LNCAP (cell line): ENCODE measurements at regions not wholly inside any gene's neighbourhood (a gene's known extent, or its start where the extent isn't known, plus 50 kb on each side); places are given as distances from the start of the nearest gene placed in this dataset.

ENCODE experiments used
- CTCF ChIP-seq: fragments of 450-650 bp; IDR thresholded peaks from 2 replicates; pipeline ENCODE4 v1.5.1; 2017; ENCODE audit warnings: mild to moderate bottlenecking

GRCh38 chr19:13712767-13713201 is 51.5 kb upstream of the MRI1 start:
- no peak for TF ChIP-seq CTCF

GRCh38 chr19:13707915-13708314 is 56.4 kb upstream of the MRI1 start:
- no peak for TF ChIP-seq CTCF

- TF ChIP-seq CTCF: no peak
Measured at GRCh38 chr19:13705928-13706447, 58.3 kb upstream of the MRI1 start.

GRCh38 chr19:13705201-13705600 is 59.1 kb upstream of the MRI1 start:
- no peak for TF ChIP-seq CTCF

GRCh38 chr19:13701624-13702023 is 62.7 kb upstream of the MRI1 start:
- TF ChIP-seq CTCF: no peak

GRCh38 chr19:13700621-13701020 is 63.7 kb upstream of the MRI1 start:
- TF ChIP-seq CTCF: no peak

- no peak for TF ChIP-seq CTCF
Measured at GRCh38 chr19:13699786-13700185, 64.5 kb upstream of the MRI1 start.

- no peak for TF ChIP-seq CTCF
Measured at GRCh38 chr19:13696839-13697238, 67.5 kb upstream of the MRI1 start.
